Right lobe of liver (tissue), 6 donors: ENCODE measurements at regions not wholly inside any gene's neighbourhood (a gene's known extent, or its start where the extent isn't known, plus 50 kb on each side); places are given as distances from the start of the nearest gene placed in this dataset.

Experiments
- ATAC-seq, 4 donors: fragments of 200-7000 bp; cut with Tn5 transposase; one replicate each; pipeline ENCODE4 v1.9.1; 2020; ENCODE audit warnings: mild to moderate bottlenecking in 4 of 4, moderate library complexity in 4 of 4
- DNase-seq, 3 donors: peaks; one replicate each; pipeline ENCODE4 v3.0.0-alpha.2; 2020
- H3K27ac ChIP-seq, 3 donors: fragments of 200-600 bp; one replicate each; pipeline ENCODE4 v1.8.0; 2022
- H3K27me3 ChIP-seq, 2 donors: fragments of 200-600 bp; one replicate each; pipeline ENCODE4 v1.8.0; 2022
- H3K36me3 ChIP-seq, 4 donors: fragments of 200-600 bp; sonication (generic) in 1 of 4; one replicate each; pipeline versions ENCODE4 v1.5.1 to v1.8.0; 2017 to 2022; ENCODE audit warnings: control low read depth in 1 of 4
- H3K4me1 ChIP-seq, 4 donors: fragments of 200-600 bp; sonication (generic) in 1 of 4; one replicate each; pipeline versions ENCODE4 v1.5.1 to v1.8.0; 2017 to 2022; ENCODE audit warnings: control low read depth in 1 of 4
- H3K4me3 ChIP-seq, 3 donors: fragments of 200-600 bp; one replicate each; pipeline ENCODE4 v1.8.0; 2022
- H3K9me3 ChIP-seq, 4 donors: fragments of 200-600 bp; sonication (generic) in 1 of 4; one replicate each; pipeline versions ENCODE4 v1.5.1 to v1.8.0; 2017 to 2022; ENCODE audit warnings: control low read depth in 1 of 4
- POLR2A ChIP-seq: fragments of 450-650 bp; IDR thresholded peaks from one replicate; pipeline ENCODE4 v1.6.1; 2017; ENCODE audit warnings: antibody characterized with exemption, mild to moderate bottlenecking
- WGBS: methylation state at CpG from one replicate; pipeline ENCODE4 v1.1.6; 2018; ENCODE audit warnings: low coverage, low lambda C conversion rate; ENCODE audit not compliant: insufficient coverage; ENCODE audit errors: missing lambda C conversion rate; 5-methylcytosine and 5-hydroxymethylcytosine counted together
- intact Hi-C, 2 donors: fragments of 100-400 bp; cut with DNase I; formaldehyde crosslinking; loops; one replicate each; pipeline versions ENCODE4 v1.11.2 to v1.14.1; 2022
- TF ChIP-seq, protein P1 (sequence below), 4 donors: fragments of 200-600 bp in 3 of 4; fragments of 450-650 bp in 1 of 4; IDR thresholded peaks; one replicate each; pipeline versions ENCODE4 v1.5.1 to v1.8.0; 2016 to 2022; ENCODE audit warnings: antibody characterized with exemption in 4 of 4, mild to moderate bottlenecking in 2 of 4
- donor health status: DM: no; HTN: yes; CAD: no.
- donor health status: DM: no; HTN: no; CAD: no.
- donor health status: DM: no; HTN: no; CAD: no.
- donor health status: DM: no; HTN: yes; CAD: no.
- donor health status: DM: no; HTN: yes; CAD: no.

DNA sequence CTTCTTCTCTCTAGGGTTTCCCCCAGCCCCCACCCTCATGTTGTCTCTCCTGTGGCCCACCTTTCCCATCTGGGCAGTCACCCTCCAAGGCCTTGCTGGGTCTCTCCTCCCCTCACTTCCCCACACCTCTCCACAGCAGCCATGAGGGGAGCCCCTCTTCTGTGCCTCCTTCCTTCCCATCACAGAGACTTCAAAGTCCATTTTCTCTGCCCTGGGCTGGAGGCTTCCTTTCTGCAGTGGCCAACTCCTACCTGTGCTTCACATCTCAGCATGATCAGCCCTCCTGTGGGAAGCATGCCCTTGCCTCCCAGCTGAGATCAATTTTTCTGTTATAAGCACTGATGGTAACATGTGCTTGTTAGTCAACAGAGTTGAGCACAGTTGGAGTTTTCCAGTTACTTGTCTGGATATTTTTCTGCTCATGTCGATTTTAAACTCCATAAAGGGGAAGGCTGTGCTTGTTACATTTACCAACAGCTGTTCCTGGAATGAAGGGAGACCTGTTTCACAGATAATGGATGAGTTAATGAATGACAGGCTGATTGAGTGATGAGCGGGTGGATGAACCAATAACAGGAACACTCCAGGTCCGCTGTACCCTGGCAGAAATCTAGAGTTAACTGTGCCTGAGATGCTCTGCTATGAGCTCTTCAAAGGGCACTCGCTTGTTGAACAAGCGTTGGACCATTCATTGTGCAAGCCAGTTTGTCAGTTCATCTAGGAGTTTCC lies 71.4 kb upstream of the PRSS58 start:
- intact Hi-C loops, result no loop called here
- Histone ChIP-seq H3K4me3 (no peak overlapping the region), H3K9me3 (no peaks in the 10 kb centered on the region), H3K27ac (no peak overlapping the region), H3K36me3 (no peaks in the 10 kb centered on the region), H3K4me1 (no peaks in the 10 kb centered on the region), H3K27me3 (no peaks in the 10 kb centered on the region)
- ATAC-seq (peak in 1 of 4 donors; percentile 14), DNase-seq (no peak)
- 53% methylated on average over 5 of the region's 5 CpGs for WGBS
- TF ChIP-seq POLR2A, result no peak
- TF ChIP-seq, protein P1, sequence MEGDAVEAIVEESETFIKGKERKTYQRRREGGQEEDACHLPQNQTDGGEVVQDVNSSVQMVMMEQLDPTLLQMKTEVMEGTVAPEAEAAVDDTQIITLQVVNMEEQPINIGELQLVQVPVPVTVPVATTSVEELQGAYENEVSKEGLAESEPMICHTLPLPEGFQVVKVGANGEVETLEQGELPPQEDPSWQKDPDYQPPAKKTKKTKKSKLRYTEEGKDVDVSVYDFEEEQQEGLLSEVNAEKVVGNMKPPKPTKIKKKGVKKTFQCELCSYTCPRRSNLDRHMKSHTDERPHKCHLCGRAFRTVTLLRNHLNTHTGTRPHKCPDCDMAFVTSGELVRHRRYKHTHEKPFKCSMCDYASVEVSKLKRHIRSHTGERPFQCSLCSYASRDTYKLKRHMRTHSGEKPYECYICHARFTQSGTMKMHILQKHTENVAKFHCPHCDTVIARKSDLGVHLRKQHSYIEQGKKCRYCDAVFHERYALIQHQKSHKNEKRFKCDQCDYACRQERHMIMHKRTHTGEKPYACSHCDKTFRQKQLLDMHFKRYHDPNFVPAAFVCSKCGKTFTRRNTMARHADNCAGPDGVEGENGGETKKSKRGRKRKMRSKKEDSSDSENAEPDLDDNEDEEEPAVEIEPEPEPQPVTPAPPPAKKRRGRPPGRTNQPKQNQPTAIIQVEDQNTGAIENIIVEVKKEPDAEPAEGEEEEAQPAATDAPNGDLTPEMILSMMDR (IDR thresholded peaks at IDR 0.05), result no peak

DNA sequence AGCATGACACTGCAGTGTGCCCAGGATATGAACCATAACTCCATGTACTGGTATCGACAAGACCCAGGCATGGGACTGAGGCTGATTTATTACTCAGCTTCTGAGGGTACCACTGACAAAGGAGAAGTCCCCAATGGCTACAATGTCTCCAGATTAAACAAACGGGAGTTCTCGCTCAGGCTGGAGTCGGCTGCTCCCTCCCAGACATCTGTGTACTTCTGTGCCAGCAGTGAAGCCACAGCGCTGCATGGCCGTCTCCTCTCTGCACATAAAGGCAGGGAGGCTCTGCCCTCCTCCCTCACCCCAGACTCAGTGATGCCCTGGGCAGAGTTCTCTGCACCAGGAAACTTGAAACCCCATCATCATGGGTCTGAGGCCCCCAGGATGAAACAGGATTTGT lies 70.7 kb upstream of the PRSS58 start:
- Histone ChIP-seq H3K36me3 (no peaks in the 10 kb centered on the region), H3K9me3 (no peaks in the 10 kb centered on the region), H3K4me1 (no peaks in the 10 kb centered on the region), H3K27me3 (no peaks in the 10 kb centered on the region), H3K4me3 (no peak overlapping the region), H3K27ac (no peak overlapping the region)
- no peak for DNase-seq
- no CpG with 5 or more reads among the region's 6 CpGs for WGBS
- intact Hi-C loops, result no loop called here
- no peak for TF ChIP-seq POLR2A
- TF ChIP-seq, protein P1 (IDR thresholded peaks at IDR 0.05), result no peak
- peak in 1 of 4 donors; percentile 18 for ATAC-seq

DNA sequence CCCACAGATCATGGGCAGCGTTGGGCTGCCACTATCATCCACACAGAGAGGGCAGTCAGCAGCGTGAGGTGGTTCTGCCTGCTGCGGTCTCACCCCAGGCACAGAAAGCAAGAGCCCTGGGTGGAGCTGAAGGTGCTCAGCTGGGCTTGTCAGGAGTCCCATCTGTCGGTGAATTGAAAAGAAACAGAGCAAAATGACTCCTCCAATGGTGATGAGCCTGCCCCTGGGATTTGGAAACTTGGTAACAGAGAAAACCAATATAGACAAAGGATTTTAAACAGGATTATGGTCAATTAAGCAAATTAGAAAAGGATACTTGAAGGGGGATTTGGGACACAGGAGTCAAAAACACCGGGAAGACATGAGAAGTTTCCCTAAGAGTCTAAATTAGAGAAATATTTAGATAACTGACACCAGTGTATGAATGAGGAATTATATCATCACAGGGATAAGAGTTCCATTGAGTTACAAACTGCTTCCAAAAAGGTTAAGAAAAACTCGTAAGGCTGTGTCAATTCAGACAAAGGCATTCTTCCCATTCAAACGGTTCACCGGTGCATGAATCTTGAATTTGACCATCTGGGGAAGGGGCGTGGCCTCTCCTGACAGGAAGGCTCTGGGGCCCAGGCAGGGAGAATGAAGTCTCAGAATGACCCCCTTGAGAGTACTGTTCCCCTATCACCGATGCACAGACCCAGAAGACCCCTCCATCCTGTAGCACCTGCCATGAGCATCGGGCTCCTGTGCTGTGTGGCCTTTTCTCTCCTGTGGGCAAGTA lies 70.0 kb upstream of the PRSS58 start:
- DNase-seq, result no peak
- no peak overlapping the region for H3K27ac ChIP-seq
- TF ChIP-seq, protein P1 (IDR thresholded peaks at IDR 0.05), result no peak
- no peak for TF ChIP-seq POLR2A
- H3K4me1 ChIP-seq, result no peaks in the 10 kb centered on the region
- intact Hi-C loops, result no loop called here
- H3K36me3 ChIP-seq, result no peaks in the 10 kb centered on the region
- H3K27me3 ChIP-seq, result no peaks in the 10 kb centered on the region
- no peak for ATAC-seq
- WGBS, result 29% methylated on average over 6 of the region's 11 CpGs
- no peaks in the 10 kb centered on the region for H3K9me3 ChIP-seq
- H3K4me3 ChIP-seq, result no peak overlapping the region

DNA sequence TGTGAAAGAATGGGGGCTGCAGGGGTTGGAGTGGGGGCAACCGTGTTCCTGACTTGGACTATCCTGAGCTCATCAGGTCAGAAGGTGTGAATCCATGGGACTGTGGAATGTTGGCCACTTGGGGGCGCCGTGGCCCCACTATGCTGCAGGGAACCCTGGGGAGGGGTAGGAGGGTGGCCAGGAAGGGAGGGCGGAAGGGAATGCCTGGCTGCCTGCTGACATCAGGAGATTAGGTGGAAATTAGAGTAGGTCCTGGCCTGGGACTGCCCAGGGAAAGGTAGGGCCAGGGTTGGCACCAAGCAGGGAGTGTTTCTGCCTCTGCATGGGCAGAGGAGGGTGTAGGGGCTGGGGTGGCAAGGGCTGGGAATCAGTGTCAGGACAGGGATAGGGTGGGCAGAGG lies 65.8 kb upstream of the PRSS58 start:
- Histone ChIP-seq H3K36me3 (no peaks in the 10 kb centered on the region), H3K9me3 (no peaks in the 10 kb centered on the region), H3K27me3 (no peaks in the 10 kb centered on the region), H3K4me3 (no peak overlapping the region), H3K4me1 (no peaks in the 10 kb centered on the region), H3K27ac (no peak overlapping the region)
- intact Hi-C loops, result no loop called here
- peak; percentile 14 to 58 (median 37) for ATAC-seq
- no peak for DNase-seq
- WGBS, result 0% methylated on average over 4 of the region's 4 CpGs
- TF ChIP-seq POLR2A, result no peak
- TF ChIP-seq, protein P1 (IDR thresholded peaks at IDR 0.05), result peak in 2 of 4 donors; percentile 10 to 13
